ENCODE measurements at regions not wholly inside any gene's neighbourhood (a gene's known extent, or its start where the extent isn't known, plus 50 kb on each side); places are given as distances from the start of the nearest gene placed in this dataset.

DNA sequence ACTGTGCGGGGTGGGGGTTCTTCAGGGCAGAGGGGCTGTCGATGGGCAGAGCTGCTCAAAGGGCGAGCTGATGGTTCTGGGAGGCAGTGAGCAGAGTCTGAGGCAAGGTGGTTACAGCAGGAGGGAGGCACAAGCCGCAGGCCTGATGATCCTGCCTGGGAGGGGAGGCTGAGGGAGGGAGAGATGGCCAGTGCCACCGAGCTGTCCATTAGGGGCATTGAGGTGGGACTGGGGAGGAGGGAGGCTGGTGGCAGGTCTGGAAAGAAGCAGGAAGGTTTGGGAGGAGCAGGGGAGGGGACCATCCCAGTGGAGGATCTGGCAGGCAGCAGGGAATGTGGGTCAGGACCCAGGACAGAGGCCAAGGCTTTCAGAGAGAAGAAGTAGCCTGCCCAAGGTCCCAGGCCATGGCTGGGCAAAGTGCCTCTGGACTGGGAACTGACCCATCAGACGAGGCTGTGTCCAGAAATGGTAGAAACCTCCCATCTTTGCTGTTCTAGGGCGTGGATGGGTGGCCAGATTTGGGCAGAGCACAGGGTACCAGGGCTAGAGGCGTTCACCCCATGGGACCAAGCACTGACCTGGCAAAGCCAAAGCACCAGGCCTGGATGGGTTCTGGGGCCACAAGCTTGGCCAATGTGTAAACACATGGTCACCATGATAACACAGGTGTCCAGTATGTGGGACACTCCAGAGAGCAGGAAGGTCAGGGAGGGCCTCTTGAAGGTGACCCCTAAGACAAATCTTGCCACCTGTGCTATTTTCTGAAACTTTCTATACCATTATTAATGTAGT lies 55.5 kb downstream of the INHBB start:
- Mint-ChIP-seq H3K36me3 (ENCODE audit: low read depth) (no peaks in the 10 kb centered on the region), H3K4me3 (no peak overlapping the region), H3K4me1 (ENCODE audit: low read depth) (no peaks in the 10 kb centered on the region), H3K9me3 (no peaks in the 10 kb centered on the region), H3K27me3 (ENCODE audit: insufficient read depth) (no peaks in the 10 kb centered on the region), H3K27ac (no peak overlapping the region)
- intact Hi-C loops (cut with micrococcal nuclease) = no loop called here
- DNase-seq (ENCODE audit: low spot score) = no peak

DNA sequence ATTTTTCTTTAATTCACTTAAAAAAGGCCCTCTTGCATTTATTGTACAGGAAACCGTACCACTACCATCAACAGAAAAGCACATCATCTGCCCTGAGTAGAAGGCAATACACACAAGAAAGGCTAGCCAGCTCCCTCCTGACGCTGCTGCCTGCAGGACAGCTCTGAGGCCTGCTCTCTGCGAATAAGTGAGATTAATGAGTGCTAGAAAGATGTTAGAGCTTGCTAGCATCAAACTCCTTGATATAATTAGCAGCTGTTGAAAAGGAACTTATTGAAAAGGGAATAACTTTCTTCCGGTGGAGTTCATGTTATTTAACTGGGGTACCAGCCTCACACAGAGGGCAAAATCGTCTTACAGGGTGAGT lies 56.1 kb downstream of the INHBB start:
- Mint-ChIP-seq H3K9me3 (no peaks in the 10 kb centered on the region), H3K27me3 (ENCODE audit: insufficient read depth) (no peaks in the 10 kb centered on the region), H3K36me3 (ENCODE audit: low read depth) (no peaks in the 10 kb centered on the region), H3K4me3 (no peak overlapping the region), H3K4me1 (ENCODE audit: low read depth) (no peaks in the 10 kb centered on the region), H3K27ac (no peak overlapping the region)
- no peak for DNase-seq (ENCODE audit: low spot score)
- intact Hi-C loops (cut with micrococcal nuclease) = no loop called here

GRCh38 chr2:120402508-120402907 lies 56.6 kb downstream of the INHBB start:
- Mint-ChIP-seq H3K4me3 (no peak overlapping the region), H3K27ac (no peak overlapping the region), H3K36me3 (ENCODE audit: low read depth) (no peaks in the 10 kb centered on the region), H3K4me1 (ENCODE audit: low read depth) (no peaks in the 10 kb centered on the region), H3K9me3 (no peaks in the 10 kb centered on the region), H3K27me3 (ENCODE audit: insufficient read depth) (no peaks in the 10 kb centered on the region)
- DNase-seq (ENCODE audit: low spot score) = no peak
- intact Hi-C loops (cut with micrococcal nuclease) = no loop called here

GRCh38 chr2:120403261-120403660 lies 57.3 kb downstream of the INHBB start:
- no peak for DNase-seq (ENCODE audit: low spot score)
- no peaks in the 10 kb centered on the region for H3K27me3 Mint-ChIP-seq (ENCODE audit: insufficient read depth)
- intact Hi-C loops (cut with micrococcal nuclease) = no loop called here
- H3K27ac Mint-ChIP-seq = no peak overlapping the region
- H3K4me3 Mint-ChIP-seq = no peak overlapping the region
- H3K9me3 Mint-ChIP-seq = no peaks in the 10 kb centered on the region
- no peaks in the 10 kb centered on the region for H3K4me1 Mint-ChIP-seq (ENCODE audit: low read depth)
- H3K36me3 Mint-ChIP-seq (ENCODE audit: low read depth) = no peaks in the 10 kb centered on the region

- DNase-seq (ENCODE audit: low spot score) = no peak
- Mint-ChIP-seq H3K36me3 (ENCODE audit: low read depth) (no peaks in the 10 kb centered on the region), H3K4me3 (no peak overlapping the region), H3K27ac (no peak overlapping the region), H3K4me1 (ENCODE audit: low read depth) (no peaks in the 10 kb centered on the region), H3K9me3 (no peaks in the 10 kb centered on the region), H3K27me3 (ENCODE audit: insufficient read depth) (no peaks in the 10 kb centered on the region)
- intact Hi-C loops (cut with micrococcal nuclease) = no loop called here
Measured at GRCh38 chr2:120403676-120404075, 57.7 kb downstream of the INHBB start.

DNA sequence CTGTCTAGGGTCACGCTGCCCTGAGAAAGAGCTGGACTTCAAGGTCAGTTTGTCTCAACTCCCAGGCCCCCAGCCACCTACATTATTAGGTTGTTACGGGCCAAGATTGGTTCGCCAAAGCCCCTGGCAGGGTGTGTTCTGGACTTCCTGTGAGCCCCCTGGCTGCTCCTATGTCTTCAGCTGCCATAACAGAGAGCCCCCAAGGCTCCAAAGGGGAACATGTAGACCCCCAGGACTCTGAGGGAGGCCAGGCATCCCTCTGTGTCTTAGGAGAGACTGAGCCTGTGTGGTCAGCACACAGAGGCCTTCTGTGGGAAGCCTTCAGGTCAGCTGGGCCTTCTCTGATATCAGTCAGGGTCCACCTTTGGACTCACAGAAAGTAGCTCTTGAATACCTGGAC lies 58.3 kb downstream of the INHBB start:
- intact Hi-C loops (cut with micrococcal nuclease) = no loop called here
- H3K36me3 Mint-ChIP-seq (ENCODE audit: low read depth) = no peaks in the 10 kb centered on the region
- DNase-seq (ENCODE audit: low spot score) = no peak
- H3K4me3 Mint-ChIP-seq = no peak overlapping the region
- no peaks in the 10 kb centered on the region for H3K4me1 Mint-ChIP-seq (ENCODE audit: low read depth)
- H3K27me3 Mint-ChIP-seq (ENCODE audit: insufficient read depth) = no peaks in the 10 kb centered on the region
- no peaks in the 10 kb centered on the region for H3K9me3 Mint-ChIP-seq
- no peak overlapping the region for H3K27ac Mint-ChIP-seq

- H3K4me3 Mint-ChIP-seq = no peak overlapping the region
Measured at GRCh38 chr2:120404941-120405758, 59.2 kb downstream of the INHBB start.

GRCh38 chr2:120405759-120406099 lies 59.8 kb downstream of the INHBB start:
- no peak overlapping the region for H3K4me3 Mint-ChIP-seq
- H3K27me3 Mint-ChIP-seq (ENCODE audit: insufficient read depth) = no peaks in the 10 kb centered on the region
- no peaks in the 10 kb centered on the region for H3K36me3 Mint-ChIP-seq (ENCODE audit: low read depth)
- DNase-seq (ENCODE audit: low spot score) = no peak
- H3K27ac Mint-ChIP-seq = no peak overlapping the region
- no peaks in the 10 kb centered on the region for H3K9me3 Mint-ChIP-seq
- intact Hi-C loops (cut with micrococcal nuclease) = no loop called here
- no peaks in the 10 kb centered on the region for H3K4me1 Mint-ChIP-seq (ENCODE audit: low read depth)

More at GRCh38 chr2:120404941-120405758, 59.2 kb downstream of the INHBB start:
- Mint-ChIP-seq H3K27ac (no peak overlapping the region), H3K36me3 (ENCODE audit: low read depth) (no peaks in the 10 kb centered on the region), H3K4me1 (ENCODE audit: low read depth) (no peaks in the 10 kb centered on the region), H3K9me3 (no peaks in the 10 kb centered on the region), H3K27me3 (ENCODE audit: insufficient read depth) (no peaks in the 10 kb centered on the region)
- DNase-seq (ENCODE audit: low spot score) = no peak
- intact Hi-C loops (cut with micrococcal nuclease) = no loop called here

GRCh38 chr2:120406566-120406965 lies 60.6 kb downstream of the INHBB start:
- Mint-ChIP-seq H3K27ac (no peak overlapping the region), H3K9me3 (no peaks in the 10 kb centered on the region), H3K27me3 (ENCODE audit: insufficient read depth) (no peaks in the 10 kb centered on the region), H3K4me1 (ENCODE audit: low read depth) (no peaks in the 10 kb centered on the region), H3K4me3 (no peak overlapping the region), H3K36me3 (ENCODE audit: low read depth) (no peaks in the 10 kb centered on the region)
- no peak for DNase-seq (ENCODE audit: low spot score)
- intact Hi-C loops (cut with micrococcal nuclease) = no loop called here

GRCh38 chr2:120410487-120410886 lies 64.6 kb downstream of the INHBB start:
- intact Hi-C loops (cut with micrococcal nuclease) = no loop called here
- H3K9me3 Mint-ChIP-seq = no peaks in the 10 kb centered on the region
- no peaks in the 10 kb centered on the region for H3K36me3 Mint-ChIP-seq (ENCODE audit: low read depth)
- H3K27ac Mint-ChIP-seq = no peak overlapping the region
- DNase-seq (ENCODE audit: low spot score) = no peak
- H3K4me3 Mint-ChIP-seq = no peak overlapping the region
- peaks cover 5% of the 10 kb centered on the region for H3K27me3 Mint-ChIP-seq (ENCODE audit: insufficient read depth)
- no peaks in the 10 kb centered on the region for H3K4me1 Mint-ChIP-seq (ENCODE audit: low read depth)

DNA sequence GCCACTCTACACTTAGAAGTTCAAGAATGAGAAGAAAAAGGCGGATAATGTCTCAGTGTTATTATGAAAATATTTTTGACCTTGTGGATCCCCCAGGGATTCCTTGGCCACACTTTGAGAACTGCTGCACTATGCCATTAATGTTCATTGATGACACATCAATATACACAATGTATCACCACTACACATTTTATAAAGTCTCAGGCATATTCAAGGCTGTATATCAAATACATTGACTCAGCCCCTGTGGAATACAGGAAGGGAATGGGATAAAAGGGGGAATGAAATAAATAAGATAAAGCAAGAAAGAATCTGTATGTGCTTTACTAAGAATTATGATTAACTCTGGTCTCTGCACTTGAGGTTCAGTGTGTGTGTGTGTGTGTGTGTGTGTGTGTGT lies 69.1 kb downstream of the INHBB start:
- H3K27me3 Mint-ChIP-seq (ENCODE audit: insufficient read depth) = peaks cover 5% of the 10 kb centered on the region
- no peaks in the 10 kb centered on the region for H3K9me3 Mint-ChIP-seq
- no peak for DNase-seq (ENCODE audit: low spot score)
- H3K4me3 Mint-ChIP-seq = no peak overlapping the region
- no peak overlapping the region for H3K27ac Mint-ChIP-seq
- no peaks in the 10 kb centered on the region for H3K4me1 Mint-ChIP-seq (ENCODE audit: low read depth)
- H3K36me3 Mint-ChIP-seq (ENCODE audit: low read depth) = no peaks in the 10 kb centered on the region
- intact Hi-C loops (cut with micrococcal nuclease) = no loop called here

GRCh38 chr2:120415728-120416509 lies 70.0 kb downstream of the INHBB start:
- no peak overlapping the region for H3K27ac Mint-ChIP-seq
- no peaks in the 10 kb centered on the region for H3K4me1 Mint-ChIP-seq (ENCODE audit: low read depth)
- no peak overlapping the region for H3K4me3 Mint-ChIP-seq
- DNase-seq (ENCODE audit: low spot score) = no peak
- no peaks in the 10 kb centered on the region for H3K9me3 Mint-ChIP-seq
- H3K36me3 Mint-ChIP-seq (ENCODE audit: low read depth) = no peaks in the 10 kb centered on the region
- intact Hi-C loops (cut with micrococcal nuclease) = no loop called here
- peaks cover 6% of the 10 kb centered on the region for H3K27me3 Mint-ChIP-seq (ENCODE audit: insufficient read depth)

GRCh38 chr2:120418174-120418787 lies 72.3 kb downstream of the INHBB start:
- H3K9me3 Mint-ChIP-seq = no peaks in the 10 kb centered on the region
- no peak overlapping the region for H3K27ac Mint-ChIP-seq
- no peaks in the 10 kb centered on the region for H3K4me1 Mint-ChIP-seq (ENCODE audit: low read depth)
- intact Hi-C loops (cut with micrococcal nuclease) = no loop called here
- H3K27me3 Mint-ChIP-seq (ENCODE audit: insufficient read depth) = peaks cover 9% of the 10 kb centered on the region
- no peak for DNase-seq (ENCODE audit: low spot score)
- no peaks in the 10 kb centered on the region for H3K36me3 Mint-ChIP-seq (ENCODE audit: low read depth)
- no peak overlapping the region for H3K4me3 Mint-ChIP-seq
